ENCODE measurements at regions not wholly inside any gene's neighbourhood (a gene's known extent, or its start where the extent isn't known, plus 50 kb on each side); places are given as distances from the start of the nearest gene placed in this dataset.
A peak's percentile ranks its signal among the peaks of the same experiment; 100 is the strongest.

GRCh38 chr2:819601-820000 is 131.0 kb upstream of the SNTG2 start:
- Mint-ChIP-seq H3K36me3 (ENCODE audit: low read depth) (no peaks in the 10 kb centered on the region), H3K27ac (no peak overlapping the region), H3K4me3 (no peak overlapping the region), H3K4me1 (no peaks in the 10 kb centered on the region), H3K9me3 (no peaks in the 10 kb centered on the region), H3K27me3 (no peaks in the 10 kb centered on the region)
- DNase-seq = no peak
- ChIA-PET POLR2A (no interaction called here), CTCF (no interaction called here)

- ChIA-PET POLR2A (no interaction called here), CTCF (no interaction called here)
- H3K4me3 Mint-ChIP-seq = no peak overlapping the region
- no peak for DNase-seq
- H3K36me3 Mint-ChIP-seq (ENCODE audit: low read depth) = no peaks in the 10 kb centered on the region
- H3K27me3 Mint-ChIP-seq = no peaks in the 10 kb centered on the region
- H3K9me3 Mint-ChIP-seq = no peaks in the 10 kb centered on the region
- no peak overlapping the region for H3K27ac Mint-ChIP-seq
- no peaks in the 10 kb centered on the region for H3K4me1 Mint-ChIP-seq
These were observed 131.5 kb upstream of the SNTG2 start for GRCh38 chr2:819121-819520.

- POLR2A ChIA-PET = no interaction called here
- H3K27me3 Mint-ChIP-seq = no peaks in the 10 kb centered on the region
These were observed 133.2 kb upstream of the SNTG2 start for GRCh38 chr2:817336-818015.

GRCh38 chr2:816278-816677 is 134.4 kb upstream of the SNTG2 start:
- no peaks in the 10 kb centered on the region for H3K9me3 Mint-ChIP-seq
- POLR2A ChIA-PET = no interaction called here
- CTCF ChIA-PET = no interaction called here
- no peaks in the 10 kb centered on the region for H3K4me1 Mint-ChIP-seq
- H3K27ac Mint-ChIP-seq = no peak overlapping the region
- no peak overlapping the region for H3K4me3 Mint-ChIP-seq
- H3K27me3 Mint-ChIP-seq = no peaks in the 10 kb centered on the region
- no peaks in the 10 kb centered on the region for H3K36me3 Mint-ChIP-seq (ENCODE audit: low read depth)
- DNase-seq = no peak

More at GRCh38 chr2:817336-818015, 133.2 kb upstream of the SNTG2 start:
- H3K9me3 Mint-ChIP-seq = no peaks in the 10 kb centered on the region
- H3K4me3 Mint-ChIP-seq = no peak overlapping the region
- H3K27ac Mint-ChIP-seq = no peak overlapping the region
- CTCF ChIA-PET = no interaction called here
- DNase-seq = no peak
- no peaks in the 10 kb centered on the region for H3K36me3 Mint-ChIP-seq (ENCODE audit: low read depth)
- no peaks in the 10 kb centered on the region for H3K4me1 Mint-ChIP-seq

GRCh38 chr2:810397-810796 is 133.2 kb upstream of the TMEM18 start:
- no peaks in the 10 kb centered on the region for H3K9me3 Mint-ChIP-seq
- POLR2A ChIA-PET = no interaction called here
- no peaks in the 10 kb centered on the region for H3K4me1 Mint-ChIP-seq
- peaks cover 2% of the 10 kb centered on the region for H3K27me3 Mint-ChIP-seq
- H3K27ac Mint-ChIP-seq = no peak overlapping the region
- no peak overlapping the region for H3K4me3 Mint-ChIP-seq
- DNase-seq = no peak
- no peaks in the 10 kb centered on the region for H3K36me3 Mint-ChIP-seq (ENCODE audit: low read depth)
- CTCF ChIA-PET = no interaction called here

GRCh38 chr2:807300-807699 is 130.1 kb upstream of the TMEM18 start:
- no peak for DNase-seq
- peaks cover 2% of the 10 kb centered on the region for H3K27me3 Mint-ChIP-seq
- CTCF ChIA-PET = no interaction called here

GRCh38 chr2:805664-806063 is 128.5 kb upstream of the TMEM18 start:
- Mint-ChIP-seq H3K27ac (peak overlapping the region; percentile 9), H3K4me3 (no peak overlapping the region), H3K9me3 (no peaks in the 10 kb centered on the region), H3K4me1 (no peaks in the 10 kb centered on the region), H3K27me3 (peaks cover 2% of the 10 kb centered on the region), H3K36me3 (ENCODE audit: low read depth) (no peaks in the 10 kb centered on the region)
- ChIA-PET CTCF (no interaction called here), POLR2A (no interaction called here)
- DNase-seq = no peak

More at GRCh38 chr2:807300-807699, 130.1 kb upstream of the TMEM18 start:
- H3K36me3 Mint-ChIP-seq (ENCODE audit: low read depth) = no peaks in the 10 kb centered on the region
- H3K4me1 Mint-ChIP-seq = no peaks in the 10 kb centered on the region
- no peak overlapping the region for H3K4me3 Mint-ChIP-seq
- POLR2A ChIA-PET = no interaction called here
- no peaks in the 10 kb centered on the region for H3K9me3 Mint-ChIP-seq
- H3K27ac Mint-ChIP-seq = no peak overlapping the region

GRCh38 chr2:797993-798392 is 120.8 kb upstream of the TMEM18 start:
- H3K27ac Mint-ChIP-seq = no peak overlapping the region

GRCh38 chr2:797556-797955 is 120.3 kb upstream of the TMEM18 start:
- H3K36me3 Mint-ChIP-seq (ENCODE audit: low read depth) = no peaks in the 10 kb centered on the region
- H3K27ac Mint-ChIP-seq = no peak overlapping the region
- no peaks in the 10 kb centered on the region for H3K27me3 Mint-ChIP-seq
- DNase-seq = no peak
- CTCF ChIA-PET = interaction anchor here (0.6 kb wide), 1 partner anchor 564 kb away, joined by 3 read pairs; no protein-coding TSS in a partner anchor
- POLR2A ChIA-PET = no interaction called here
- H3K9me3 Mint-ChIP-seq = no peaks in the 10 kb centered on the region
- no peaks in the 10 kb centered on the region for H3K4me1 Mint-ChIP-seq
- no peak overlapping the region for H3K4me3 Mint-ChIP-seq

More at GRCh38 chr2:797993-798392, 120.8 kb upstream of the TMEM18 start:
- POLR2A ChIA-PET = no interaction called here
- CTCF ChIA-PET = no interaction called here
- Mint-ChIP-seq H3K4me3 (no peak overlapping the region), H3K4me1 (no peaks in the 10 kb centered on the region), H3K27me3 (no peaks in the 10 kb centered on the region), H3K9me3 (no peaks in the 10 kb centered on the region), H3K36me3 (ENCODE audit: low read depth) (no peaks in the 10 kb centered on the region)
- no peak for DNase-seq

- no peak overlapping the region for H3K27ac Mint-ChIP-seq
- H3K9me3 Mint-ChIP-seq = no peaks in the 10 kb centered on the region
- H3K4me3 Mint-ChIP-seq = no peak overlapping the region
- ChIA-PET POLR2A (no interaction called here), CTCF (interaction anchor here (0.6 kb wide), 1 partner anchor 460 kb away, joined by 3 read pairs; no protein-coding TSS in a partner anchor)
- no peaks in the 10 kb centered on the region for H3K4me1 Mint-ChIP-seq
- H3K27me3 Mint-ChIP-seq = no peaks in the 10 kb centered on the region
- H3K36me3 Mint-ChIP-seq (ENCODE audit: low read depth) = no peaks in the 10 kb centered on the region
- DNase-seq = no peak
These were observed 119.2 kb upstream of the TMEM18 start for GRCh38 chr2:796141-796985.

- no peak for DNase-seq
- Mint-ChIP-seq H3K27ac (no peak overlapping the region), H3K4me3 (no peak overlapping the region), H3K27me3 (no peaks in the 10 kb centered on the region), H3K36me3 (ENCODE audit: low read depth) (no peaks in the 10 kb centered on the region), H3K4me1 (no peaks in the 10 kb centered on the region), H3K9me3 (no peaks in the 10 kb centered on the region)
- CTCF ChIA-PET = no interaction called here
- POLR2A ChIA-PET = no interaction called here
These were observed 118.4 kb upstream of the TMEM18 start for GRCh38 chr2:795531-796041.

GRCh38 chr2:794554-795241 is 117.5 kb upstream of the TMEM18 start:
- no peaks in the 10 kb centered on the region for H3K9me3 Mint-ChIP-seq
- no peaks in the 10 kb centered on the region for H3K27me3 Mint-ChIP-seq
- POLR2A ChIA-PET = no interaction called here
- no peak overlapping the region for H3K27ac Mint-ChIP-seq
- H3K4me1 Mint-ChIP-seq = no peaks in the 10 kb centered on the region
- H3K4me3 Mint-ChIP-seq = no peak overlapping the region
- no peaks in the 10 kb centered on the region for H3K36me3 Mint-ChIP-seq (ENCODE audit: low read depth)
- CTCF ChIA-PET = no interaction called here
- no peak for DNase-seq

- no peak for DNase-seq
- ChIA-PET CTCF (no interaction called here), POLR2A (no interaction called here)
- Mint-ChIP-seq H3K27me3 (no peaks in the 10 kb centered on the region), H3K27ac (no peak overlapping the region), H3K9me3 (peaks cover 3% of the 10 kb centered on the region), H3K36me3 (ENCODE audit: low read depth) (no peaks in the 10 kb centered on the region), H3K4me1 (no peaks in the 10 kb centered on the region), H3K4me3 (no peak overlapping the region)
These were observed 116.0 kb upstream of the TMEM18 start for GRCh38 chr2:793236-793635.
